ENCODE measurements at regions not wholly inside any gene's neighbourhood (a gene's known extent, or its start where the extent isn't known, plus 50 kb on each side); places are given as distances from the start of the nearest gene placed in this dataset.

DNA sequence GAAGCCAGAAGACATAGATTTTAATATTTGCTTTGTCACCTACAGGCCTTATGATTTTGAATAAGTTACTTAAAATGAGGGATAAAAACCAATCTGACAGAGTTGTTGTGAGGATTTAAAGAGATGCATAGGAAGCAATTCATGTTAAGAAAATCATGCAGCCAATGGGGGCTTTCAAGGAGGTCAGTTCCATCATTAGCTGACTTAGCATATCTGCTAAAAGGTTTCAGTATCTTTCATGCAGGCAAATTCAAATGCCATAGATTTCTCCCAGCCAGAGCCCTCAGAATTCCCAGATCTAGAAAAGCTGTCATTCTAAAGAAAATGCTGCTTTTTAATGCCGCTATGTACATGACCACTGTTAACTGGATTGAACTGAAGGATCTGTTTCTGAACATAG, 176.1 kb downstream of the GOLIM4 start:
- no peak for ATAC-seq
- no peaks in the 10 kb centered on the region for H3F3A ChIP-seq (ENCODE audit: low read length, unreplicated experiment)
- H3K9me3 ChIP-seq (ENCODE audit: low read length) = no peaks in the 10 kb centered on the region
- ChIA-PET POLR2A (ENCODE audit: unreplicated experiment) (no interaction called here), CTCF (no interaction called here)
- H3K9ac ChIP-seq (ENCODE audit: low read length) = no peak overlapping the region
- H3K27me3 ChIP-seq (ENCODE audit: low read length) = peaks cover 10% of the 10 kb centered on the region
- intact Hi-C loops (cut with micrococcal nuclease) = no loop called here
- no peaks in the 10 kb centered on the region for H3K79me2 ChIP-seq (ENCODE audit: low read length)
- no peak for DNase-seq
- no peak overlapping the region for H3K4me2 ChIP-seq (ENCODE audit: low read length)
- H3K27ac ChIP-seq (ENCODE audit: low read length) = no peak overlapping the region
- BruUV-seq (replicated peaks) = no TSS peak
- H4K20me1 ChIP-seq (ENCODE audit: low read length) = no peaks in the 10 kb centered on the region
- TF ChIP-seq EZH2 (IDR thresholded peaks at IDR 0.05; ENCODE audit: low read length, unreplicated experiment) (no peak), EZH2phosphoT487 (IDR thresholded peaks at IDR 0.05; ENCODE audit: borderline replicate concordance, low read length) (no peak)
- TF ChIP-seq, protein P1, sequence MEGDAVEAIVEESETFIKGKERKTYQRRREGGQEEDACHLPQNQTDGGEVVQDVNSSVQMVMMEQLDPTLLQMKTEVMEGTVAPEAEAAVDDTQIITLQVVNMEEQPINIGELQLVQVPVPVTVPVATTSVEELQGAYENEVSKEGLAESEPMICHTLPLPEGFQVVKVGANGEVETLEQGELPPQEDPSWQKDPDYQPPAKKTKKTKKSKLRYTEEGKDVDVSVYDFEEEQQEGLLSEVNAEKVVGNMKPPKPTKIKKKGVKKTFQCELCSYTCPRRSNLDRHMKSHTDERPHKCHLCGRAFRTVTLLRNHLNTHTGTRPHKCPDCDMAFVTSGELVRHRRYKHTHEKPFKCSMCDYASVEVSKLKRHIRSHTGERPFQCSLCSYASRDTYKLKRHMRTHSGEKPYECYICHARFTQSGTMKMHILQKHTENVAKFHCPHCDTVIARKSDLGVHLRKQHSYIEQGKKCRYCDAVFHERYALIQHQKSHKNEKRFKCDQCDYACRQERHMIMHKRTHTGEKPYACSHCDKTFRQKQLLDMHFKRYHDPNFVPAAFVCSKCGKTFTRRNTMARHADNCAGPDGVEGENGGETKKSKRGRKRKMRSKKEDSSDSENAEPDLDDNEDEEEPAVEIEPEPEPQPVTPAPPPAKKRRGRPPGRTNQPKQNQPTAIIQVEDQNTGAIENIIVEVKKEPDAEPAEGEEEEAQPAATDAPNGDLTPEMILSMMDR (conservative IDR thresholded peaks at IDR 0.05; ENCODE audit: low read depth, low read length) = no peak
- no peak overlapping the region for H2AFZ ChIP-seq (ENCODE audit: low read length)
- H3K4me1 ChIP-seq (ENCODE audit: insufficient read depth, low read length) = no peaks in the 10 kb centered on the region
- H3K36me3 ChIP-seq (ENCODE audit: low read depth, low read length) = no peaks in the 10 kb centered on the region
- H3K4me3 ChIP-seq (ENCODE audit: low read length) = no peak overlapping the region
- H3K9me2 ChIP-seq (replicated peaks; ENCODE audit: low read length) = no peaks in the 10 kb centered on the region

DNA sequence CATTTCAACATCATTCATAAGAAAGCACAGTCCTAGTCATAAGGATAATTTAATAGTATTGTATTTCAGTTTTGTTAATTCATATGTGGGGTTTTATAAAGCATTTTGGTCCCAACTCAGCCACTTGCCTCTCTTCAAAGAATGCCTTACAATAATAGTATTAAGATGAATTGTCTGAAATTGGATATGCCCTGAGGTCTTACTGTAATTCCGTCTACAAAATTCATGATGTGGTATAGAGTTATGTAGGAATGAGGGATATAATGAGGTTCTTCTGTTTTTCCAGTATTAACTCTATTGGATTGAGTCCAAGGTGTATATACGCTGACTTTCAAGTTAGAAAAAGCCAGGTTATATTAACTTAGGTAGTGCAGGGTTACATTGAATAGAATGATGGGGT, 177.0 kb downstream of the GOLIM4 start:
- H4K20me1 ChIP-seq (ENCODE audit: low read length) = no peaks in the 10 kb centered on the region
- CTCF ChIA-PET = no interaction called here
- intact Hi-C loops (cut with micrococcal nuclease) = no loop called here
- ATAC-seq (no peak), DNase-seq (no peak)
- no peak for TF ChIP-seq EZH2 (IDR thresholded peaks at IDR 0.05; ENCODE audit: low read length, unreplicated experiment)
- TF ChIP-seq EZH2phosphoT487 (IDR thresholded peaks at IDR 0.05; ENCODE audit: borderline replicate concordance, low read length) = no peak
- TF ChIP-seq, protein P1 (conservative IDR thresholded peaks at IDR 0.05; ENCODE audit: low read depth, low read length) = no peak
- H3K9ac ChIP-seq (ENCODE audit: low read length) = no peak overlapping the region
- H3K4me3 ChIP-seq (ENCODE audit: low read length) = no peak overlapping the region
- no peaks in the 10 kb centered on the region for H3F3A ChIP-seq (ENCODE audit: low read length, unreplicated experiment)
- H3K27ac ChIP-seq (ENCODE audit: low read length) = no peak overlapping the region
- peaks cover 9% of the 10 kb centered on the region for H3K27me3 ChIP-seq (ENCODE audit: low read length)
- no TSS peak for BruUV-seq (replicated peaks)
- no peaks in the 10 kb centered on the region for H3K36me3 ChIP-seq (ENCODE audit: low read depth, low read length)
- no peaks in the 10 kb centered on the region for H3K9me2 ChIP-seq (replicated peaks; ENCODE audit: low read length)
- POLR2A ChIA-PET (ENCODE audit: unreplicated experiment) = no interaction called here
- no peak overlapping the region for H2AFZ ChIP-seq (ENCODE audit: low read length)
- H3K4me2 ChIP-seq (ENCODE audit: low read length) = no peak overlapping the region
- H3K79me2 ChIP-seq (ENCODE audit: low read length) = no peaks in the 10 kb centered on the region
- H3K9me3 ChIP-seq (ENCODE audit: low read length) = no peaks in the 10 kb centered on the region
- no peaks in the 10 kb centered on the region for H3K4me1 ChIP-seq (ENCODE audit: insufficient read depth, low read length)

DNA sequence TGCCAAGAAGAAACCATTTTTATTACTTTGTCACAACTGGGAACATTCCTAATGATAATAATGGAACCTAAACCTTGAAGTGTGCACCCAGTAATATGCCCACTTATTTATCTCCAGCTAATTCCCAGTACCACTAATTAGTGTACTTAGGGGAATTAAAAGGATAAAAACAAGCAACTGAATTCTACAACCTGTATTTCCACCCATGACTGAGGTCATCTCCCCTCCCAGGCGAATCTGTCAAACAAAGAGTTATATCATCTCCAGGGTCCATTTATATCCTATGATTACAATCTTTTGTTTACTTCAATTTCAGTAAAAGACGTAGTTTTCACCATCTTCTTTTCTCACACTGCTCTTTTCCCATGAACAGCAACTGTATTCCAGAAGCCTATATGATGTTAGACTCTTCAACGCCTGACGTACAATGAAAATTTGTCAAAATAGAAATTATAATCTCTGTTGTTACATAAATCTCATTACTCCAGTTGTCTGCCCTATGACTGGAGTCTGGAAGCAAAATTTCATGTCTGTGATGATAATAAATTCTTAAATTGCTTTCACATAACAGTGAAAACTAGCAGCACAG, 177.6 kb downstream of the GOLIM4 start:
- Histone ChIP-seq H3K27me3 (ENCODE audit: low read length) (peaks cover 9% of the 10 kb centered on the region; the same call in 1 of the 2 replicates), H3K36me3 (ENCODE audit: low read depth, low read length) (no peaks in the 10 kb centered on the region), H3K4me3 (ENCODE audit: low read length) (no peak overlapping the region), H3K79me2 (ENCODE audit: low read length) (no peaks in the 10 kb centered on the region), H3F3A (ENCODE audit: low read length, unreplicated experiment) (no peaks in the 10 kb centered on the region), H3K4me2 (ENCODE audit: low read length) (no peak overlapping the region), H2AFZ (ENCODE audit: low read length) (no peak overlapping the region), H3K9ac (ENCODE audit: low read length) (no peak overlapping the region), H3K27ac (ENCODE audit: low read length) (no peak overlapping the region), H4K20me1 (ENCODE audit: low read length) (no peaks in the 10 kb centered on the region), H3K9me3 (ENCODE audit: low read length) (no peaks in the 10 kb centered on the region), H3K9me2 (replicated peaks; ENCODE audit: low read length) (no peaks in the 10 kb centered on the region), H3K4me1 (ENCODE audit: insufficient read depth, low read length) (no peaks in the 10 kb centered on the region)
- DNase-seq (no peak), ATAC-seq (no peak)
- no TSS peak for BruUV-seq (replicated peaks)
- POLR2A ChIA-PET (ENCODE audit: unreplicated experiment) = no interaction called here
- intact Hi-C loops (cut with micrococcal nuclease) = no loop called here
- CTCF ChIA-PET = no interaction called here
- TF ChIP-seq EZH2 (IDR thresholded peaks at IDR 0.05; ENCODE audit: low read length, unreplicated experiment) (no peak), EZH2phosphoT487 (IDR thresholded peaks at IDR 0.05; ENCODE audit: borderline replicate concordance, low read length) (no peak)
- TF ChIP-seq, protein P1 (conservative IDR thresholded peaks at IDR 0.05; ENCODE audit: low read depth, low read length) = no peak

All from PC-3 (cell line).